ENCODE measurements at regions not wholly inside any gene's neighbourhood (a gene's known extent, or its start where the extent isn't known, plus 50 kb on each side); places are given as distances from the start of the nearest gene placed in this dataset.

DNA sequence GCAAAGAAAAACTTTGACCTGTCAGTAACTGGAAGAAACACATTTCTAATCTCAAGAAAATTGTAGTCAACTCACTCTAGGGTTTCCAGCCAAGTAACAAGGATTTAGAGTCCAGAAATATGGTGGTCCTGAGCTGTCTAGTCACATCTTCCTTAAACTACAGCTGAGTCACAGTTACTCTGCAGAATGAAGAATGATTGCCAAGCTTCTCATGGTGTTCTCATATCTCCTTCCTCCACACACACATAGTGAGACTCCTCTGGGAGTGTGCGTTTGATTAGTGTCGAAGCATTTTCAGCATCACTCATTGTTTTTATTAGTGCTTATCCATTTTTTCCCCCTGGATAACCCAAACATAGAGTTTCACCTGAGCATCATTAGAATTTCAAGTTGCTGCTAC lies 93.1 kb upstream of the CXCL12 start:
- no peak for TF ChIP-seq EZH2phosphoT487 (conservative IDR thresholded peaks at IDR 0.05; ENCODE audit: low read length)
- TF ChIP-seq, protein P1, sequence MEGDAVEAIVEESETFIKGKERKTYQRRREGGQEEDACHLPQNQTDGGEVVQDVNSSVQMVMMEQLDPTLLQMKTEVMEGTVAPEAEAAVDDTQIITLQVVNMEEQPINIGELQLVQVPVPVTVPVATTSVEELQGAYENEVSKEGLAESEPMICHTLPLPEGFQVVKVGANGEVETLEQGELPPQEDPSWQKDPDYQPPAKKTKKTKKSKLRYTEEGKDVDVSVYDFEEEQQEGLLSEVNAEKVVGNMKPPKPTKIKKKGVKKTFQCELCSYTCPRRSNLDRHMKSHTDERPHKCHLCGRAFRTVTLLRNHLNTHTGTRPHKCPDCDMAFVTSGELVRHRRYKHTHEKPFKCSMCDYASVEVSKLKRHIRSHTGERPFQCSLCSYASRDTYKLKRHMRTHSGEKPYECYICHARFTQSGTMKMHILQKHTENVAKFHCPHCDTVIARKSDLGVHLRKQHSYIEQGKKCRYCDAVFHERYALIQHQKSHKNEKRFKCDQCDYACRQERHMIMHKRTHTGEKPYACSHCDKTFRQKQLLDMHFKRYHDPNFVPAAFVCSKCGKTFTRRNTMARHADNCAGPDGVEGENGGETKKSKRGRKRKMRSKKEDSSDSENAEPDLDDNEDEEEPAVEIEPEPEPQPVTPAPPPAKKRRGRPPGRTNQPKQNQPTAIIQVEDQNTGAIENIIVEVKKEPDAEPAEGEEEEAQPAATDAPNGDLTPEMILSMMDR (IDR thresholded peaks at IDR 0.05; ENCODE audit: insufficient read depth, low read length, poor library complexity, severe bottlenecking) = no peak
